EL (cell line): ENCODE measurements at regions not wholly inside any gene's neighbourhood (a gene's known extent, or its start where the extent isn't known, plus 50 kb on each side); places are given as distances from the start of the nearest gene placed in this dataset.

ENCODE experiments used
- DNase-seq: peaks from one replicate; pipeline ENCODE4 v3.0.0-alpha.2; 2016

DNA sequence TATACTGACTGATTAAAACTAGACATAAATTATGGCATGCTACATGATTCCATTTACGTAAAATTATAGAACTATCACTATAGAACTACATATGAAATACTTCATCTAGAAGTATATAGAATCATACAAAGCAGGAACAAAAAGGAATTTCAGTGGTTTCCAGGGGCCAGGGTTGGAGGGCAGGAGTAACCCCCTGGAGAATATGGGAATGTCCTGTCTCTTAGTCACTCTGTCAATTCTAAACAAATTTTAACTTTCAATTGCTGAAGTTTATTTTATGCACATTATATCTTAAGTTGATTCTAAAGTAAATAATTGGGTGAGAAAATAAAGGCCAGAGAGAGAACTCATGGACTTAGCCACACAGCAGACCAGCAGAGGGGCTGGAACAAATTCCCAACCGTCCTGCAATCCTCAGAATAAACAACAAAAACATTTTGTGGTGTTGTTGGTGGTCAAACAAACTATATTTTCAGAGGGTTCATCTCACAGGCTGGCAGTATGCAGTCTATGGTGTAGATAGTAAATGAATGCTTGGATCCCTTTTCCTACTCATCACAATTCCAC, 476.9 kb upstream of the SLIT2 start:
- DNase-seq = peak; percentile 49

- DNase-seq = no peak
Measured at GRCh38 chr4:19772581-19772980, 479.1 kb upstream of the SLIT2 start.

GRCh38 chr4:19756661-19757060, 495.0 kb upstream of the SLIT2 start:
- DNase-seq = no peak

DNA sequence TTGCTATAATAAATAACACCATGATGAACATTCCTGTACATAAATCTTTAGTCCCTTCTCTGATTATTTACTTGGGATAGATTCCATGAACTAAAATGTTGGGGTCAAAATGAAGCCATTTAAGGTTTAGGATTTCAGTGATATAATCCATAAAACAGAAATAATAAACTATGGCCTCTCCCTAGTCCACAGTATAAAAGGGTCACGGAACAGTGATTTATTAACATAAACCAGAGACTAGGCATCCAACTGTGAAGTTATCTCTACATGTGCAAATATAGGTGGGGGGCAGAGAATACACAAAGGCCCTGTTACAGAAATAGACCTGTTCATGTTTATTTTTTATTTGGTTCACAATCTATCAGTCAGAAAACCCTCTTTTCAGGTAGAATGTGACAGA, 499.1 kb upstream of the SLIT2 start:
- no peak for DNase-seq

DNA sequence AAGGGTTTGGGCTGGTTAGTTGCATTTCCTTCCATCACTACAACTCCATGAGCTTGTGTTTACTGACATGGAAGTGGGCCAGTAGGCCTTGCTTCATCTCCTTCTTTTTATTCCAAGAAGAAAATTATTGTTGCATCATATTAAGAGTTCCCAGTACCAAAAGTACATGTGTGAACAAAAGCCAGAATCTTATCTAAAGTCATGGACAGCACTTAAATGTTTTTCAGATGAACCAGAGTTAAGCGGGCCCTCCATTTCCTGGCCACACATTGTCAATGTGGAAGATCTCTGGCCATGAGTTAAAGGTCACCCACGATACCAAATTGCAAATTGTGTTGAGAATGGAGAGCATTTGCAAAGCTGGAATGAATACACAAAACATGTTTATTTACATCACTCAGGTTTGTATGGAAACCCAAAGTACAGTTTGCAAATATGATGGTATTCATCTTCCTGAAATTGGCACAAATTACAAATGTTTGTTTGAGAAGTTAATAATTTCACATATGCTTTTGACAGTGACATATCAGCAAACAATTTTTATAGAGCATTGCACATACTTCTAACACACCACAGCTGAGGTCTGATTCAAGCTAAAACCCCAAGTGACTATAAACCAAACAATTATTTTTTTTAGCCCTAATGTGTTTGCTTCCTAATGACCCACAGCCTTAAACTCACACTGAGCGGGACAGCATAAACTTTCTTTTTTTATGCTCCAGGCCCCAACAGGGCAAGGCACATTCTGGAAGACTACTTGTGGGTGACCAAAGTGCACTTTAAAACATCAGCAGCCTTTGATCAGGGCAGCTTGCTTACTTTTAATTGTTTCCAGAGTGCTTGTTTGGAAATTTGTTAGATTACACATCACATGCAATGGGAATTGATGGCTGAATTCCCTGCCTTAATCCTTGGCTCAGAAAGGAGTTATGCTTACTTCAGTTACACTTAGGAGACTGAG, 502.9 kb upstream of the SLIT2 start:
- peak; percentile 73 for DNase-seq

DNA sequence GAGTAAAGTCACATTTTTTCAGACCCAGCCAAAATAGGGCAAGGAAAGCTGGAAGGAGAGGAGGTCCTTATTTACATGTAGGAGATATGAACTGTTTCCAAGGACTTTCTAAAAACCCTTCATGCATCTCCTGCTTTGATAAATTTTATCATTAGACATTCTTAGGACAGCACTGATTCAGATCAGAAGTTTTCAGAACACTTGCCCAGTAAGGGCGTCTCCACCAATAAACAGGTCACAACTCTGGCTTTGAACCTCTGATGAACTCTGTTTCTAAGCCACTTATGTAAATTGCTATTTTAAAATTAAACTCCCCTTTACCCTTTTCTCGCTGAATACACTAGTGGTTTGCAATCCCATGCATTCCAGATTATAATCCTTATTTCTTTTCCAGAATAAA, 505.3 kb upstream of the SLIT2 start:
- no peak for DNase-seq

GRCh38 chr4:19743115-19743638, 508.5 kb upstream of the SLIT2 start:
- no peak for DNase-seq

DNA sequence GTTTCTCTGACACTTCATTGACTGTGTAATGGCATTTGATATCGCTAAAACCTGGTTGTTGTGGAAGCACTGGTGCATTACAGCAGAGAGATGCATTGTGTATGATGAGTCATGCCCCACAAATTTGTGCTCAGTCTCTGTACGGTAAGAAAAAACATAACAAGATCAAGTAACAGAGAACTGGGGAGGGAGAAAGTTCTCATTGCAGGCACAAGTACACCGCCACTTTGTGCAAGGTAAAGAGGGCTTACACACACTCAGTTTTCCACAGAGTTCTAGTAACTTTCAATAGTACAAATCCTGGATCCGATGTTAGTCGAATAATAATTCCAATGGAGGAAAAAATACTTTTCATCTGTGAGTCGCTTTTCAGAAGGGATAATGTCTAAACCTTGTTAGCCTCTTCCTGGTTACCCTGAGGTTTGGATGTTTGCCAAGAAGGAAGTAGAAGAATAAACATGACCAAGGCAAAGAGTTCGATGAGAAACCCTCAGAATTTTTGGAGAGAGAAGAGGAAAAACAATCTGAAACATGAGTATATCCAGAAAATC, 512.5 kb upstream of the SLIT2 start:
- peak; percentile 87 for DNase-seq

DNA sequence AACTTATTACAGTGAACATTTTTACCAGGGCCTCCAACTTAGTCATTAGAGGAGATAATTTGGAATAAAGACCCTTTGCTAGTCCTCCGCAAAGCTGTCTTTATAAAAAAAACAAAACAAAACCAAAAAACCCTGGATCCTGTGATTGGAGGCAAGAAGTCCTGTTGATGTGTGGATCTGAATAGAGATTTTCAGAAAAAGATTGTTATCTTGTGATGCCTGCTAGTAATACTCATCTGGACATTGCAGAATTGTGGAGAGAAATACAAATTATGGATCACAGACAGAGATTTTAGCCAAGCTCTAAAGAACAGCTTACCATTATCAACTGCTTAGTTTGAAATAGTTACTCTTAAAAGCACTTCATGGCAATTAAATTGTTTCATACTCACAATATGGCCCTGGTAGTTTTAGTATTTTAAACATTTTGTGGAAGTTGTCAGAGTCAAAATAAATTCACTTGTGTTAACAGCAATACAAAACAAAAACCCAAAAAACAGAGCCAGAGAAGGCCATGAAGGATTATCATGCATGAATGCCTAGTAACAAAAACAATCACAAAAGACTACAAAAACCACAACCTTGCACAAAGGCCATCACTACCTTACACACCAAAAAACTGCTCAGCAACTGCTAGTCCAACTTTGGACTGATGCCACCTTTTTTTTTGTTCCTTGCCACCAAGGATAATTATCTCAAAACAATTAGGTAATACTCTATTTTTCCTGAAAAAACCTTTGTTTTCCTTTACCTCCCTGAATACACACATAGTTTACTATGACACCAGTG, 514.5 kb upstream of the SLIT2 start:
- no peak for DNase-seq

GRCh38 chr4:19735012-19735411, 516.7 kb upstream of the SLIT2 start:
- DNase-seq = no peak

DNA sequence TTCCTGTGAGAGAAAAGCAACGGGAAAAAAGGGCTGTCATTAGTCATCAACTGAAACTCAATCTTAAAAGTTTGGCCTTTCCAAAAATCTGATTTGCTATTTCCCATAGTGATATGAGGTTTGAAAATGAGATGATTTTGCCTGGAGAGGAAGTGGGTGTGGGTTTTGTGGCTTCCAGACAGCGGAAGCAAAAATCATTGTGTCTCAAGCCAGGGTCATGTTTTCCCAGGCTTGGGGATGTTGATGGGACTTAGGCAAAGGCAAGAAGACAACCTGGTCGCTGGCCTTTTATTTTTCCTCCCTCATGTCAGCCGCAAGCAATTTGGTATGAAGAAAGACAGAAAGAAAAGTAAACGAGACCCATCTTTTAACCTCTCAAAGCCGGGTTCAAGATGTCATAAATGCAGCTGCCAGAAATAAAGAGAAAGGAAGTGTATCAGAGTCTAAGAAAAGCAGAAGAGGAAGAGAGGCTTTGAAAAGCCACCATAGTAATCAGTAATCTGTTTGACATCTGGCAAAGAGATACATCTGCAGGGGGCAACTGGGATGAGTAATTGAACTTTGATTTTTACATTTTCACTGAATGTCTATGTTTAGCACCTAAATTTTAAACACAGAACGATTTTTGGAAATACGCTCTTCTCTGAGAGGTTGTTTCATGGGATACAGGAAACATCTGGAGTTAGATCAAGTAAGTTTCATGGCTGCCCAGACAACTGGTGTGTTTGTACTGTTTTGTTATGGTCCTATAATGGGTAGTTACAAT, 521.6 kb upstream of the SLIT2 start:
- DNase-seq = peak; percentile 29

- no peak for DNase-seq
Measured at GRCh38 chr4:19728773-19729172, 522.9 kb upstream of the SLIT2 start.

GRCh38 chr4:19727141-19727540, 524.6 kb upstream of the SLIT2 start:
- no peak for DNase-seq

DNA sequence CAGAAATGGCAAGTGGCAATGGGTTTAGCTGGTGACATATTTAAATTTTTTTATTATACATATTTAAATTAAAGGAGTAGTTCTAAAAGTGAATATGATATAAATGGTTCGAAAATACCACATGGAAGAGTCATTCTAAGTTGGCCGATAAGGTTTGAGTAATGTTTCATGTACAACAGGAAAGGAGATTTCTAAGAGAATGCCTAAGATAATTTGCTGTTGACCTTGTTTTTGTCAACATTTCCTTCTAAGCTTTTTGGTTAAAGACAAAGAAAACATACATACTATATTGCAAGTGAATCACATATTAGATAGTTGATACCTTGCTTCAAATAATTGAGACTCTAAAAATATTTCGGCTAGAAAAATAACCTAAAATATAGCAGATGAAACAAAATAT, 526.6 kb upstream of the SLIT2 start:
- no peak for DNase-seq

DNA sequence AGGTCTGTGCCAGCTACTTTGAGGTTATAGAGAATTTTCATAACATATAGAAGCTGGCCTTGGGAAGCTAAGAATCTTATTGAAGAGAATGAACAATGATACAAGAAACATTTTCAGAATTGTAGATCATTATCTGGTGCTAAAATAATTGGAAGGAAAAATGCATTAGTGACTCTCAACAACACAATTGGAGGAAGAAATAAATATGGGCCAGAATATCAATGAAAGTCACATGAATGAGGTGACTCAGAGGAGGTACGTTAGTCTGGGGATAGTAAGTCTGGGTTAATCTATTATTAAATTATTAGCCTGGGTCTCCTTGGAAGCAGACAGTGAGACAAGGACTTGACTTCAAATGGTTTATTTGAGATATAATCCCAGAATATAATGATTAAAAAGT, 529.3 kb upstream of the SLIT2 start:
- DNase-seq = no peak

DNA sequence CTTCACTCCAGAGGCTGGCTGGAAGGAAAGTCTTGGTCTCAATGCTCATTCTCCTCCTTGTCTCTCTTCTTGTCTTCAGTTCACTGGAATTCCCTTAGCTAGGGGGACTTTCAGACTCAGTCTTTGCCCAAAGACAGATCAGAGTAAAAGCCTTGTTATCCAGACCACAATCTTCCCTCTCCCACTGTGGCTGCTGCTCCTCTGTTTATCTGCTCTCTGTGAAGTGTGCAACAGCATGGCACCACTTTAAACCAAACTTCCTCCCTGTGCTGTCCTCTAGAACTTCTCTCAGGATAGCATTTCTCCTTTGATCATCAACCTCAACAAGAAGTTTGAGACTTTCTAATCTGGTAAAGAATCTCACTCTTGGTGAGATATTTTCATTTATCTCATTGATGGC, 530.1 kb upstream of the SLIT2 start:
- DNase-seq = no peak

GRCh38 chr4:19720610-19721009, 531.1 kb upstream of the SLIT2 start:
- no peak for DNase-seq

- DNase-seq = no peak
Measured at GRCh38 chr4:19720190-19720589, 531.5 kb upstream of the SLIT2 start.

GRCh38 chr4:19711871-19712270, 539.8 kb upstream of the SLIT2 start:
- DNase-seq = peak; percentile 82

DNA sequence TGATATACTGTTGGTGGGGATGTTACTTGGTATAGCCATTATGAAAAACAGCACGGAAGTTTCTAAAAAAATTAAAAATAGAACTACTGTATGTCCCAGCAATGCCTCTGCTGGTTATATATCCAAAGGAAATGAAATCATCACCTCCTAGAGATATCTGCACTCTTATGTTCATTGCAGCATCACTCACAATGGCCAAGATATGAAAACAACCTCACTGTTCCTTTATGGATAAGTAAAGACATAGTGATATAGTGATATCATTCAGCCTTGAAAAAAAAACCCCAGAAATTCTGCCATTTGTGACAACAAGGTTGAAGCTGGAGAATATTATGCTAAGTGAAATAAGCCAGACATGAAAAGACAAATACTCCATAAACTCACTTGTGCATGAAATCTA, 543.8 kb upstream of the SLIT2 start:
- no peak for DNase-seq

DNA sequence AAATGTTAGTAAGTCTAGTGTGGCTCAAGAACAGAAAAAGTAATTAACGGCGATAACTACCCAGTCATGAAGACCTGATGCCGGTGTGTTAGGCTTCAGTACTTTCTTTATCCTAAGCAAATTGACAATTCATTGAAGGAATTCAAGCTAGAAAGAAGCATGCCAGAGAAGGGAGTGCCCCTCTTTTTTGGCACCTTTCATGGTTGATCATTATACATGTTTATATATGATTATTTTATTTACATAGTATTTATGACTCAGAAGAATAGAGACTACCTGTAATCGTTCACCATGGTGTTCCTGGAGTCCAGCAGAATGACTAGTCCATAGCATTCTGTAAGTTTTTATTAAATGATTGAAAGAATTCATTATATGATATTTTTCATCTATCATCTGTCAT, 548.3 kb upstream of the SLIT2 start:
- DNase-seq = no peak

DNA sequence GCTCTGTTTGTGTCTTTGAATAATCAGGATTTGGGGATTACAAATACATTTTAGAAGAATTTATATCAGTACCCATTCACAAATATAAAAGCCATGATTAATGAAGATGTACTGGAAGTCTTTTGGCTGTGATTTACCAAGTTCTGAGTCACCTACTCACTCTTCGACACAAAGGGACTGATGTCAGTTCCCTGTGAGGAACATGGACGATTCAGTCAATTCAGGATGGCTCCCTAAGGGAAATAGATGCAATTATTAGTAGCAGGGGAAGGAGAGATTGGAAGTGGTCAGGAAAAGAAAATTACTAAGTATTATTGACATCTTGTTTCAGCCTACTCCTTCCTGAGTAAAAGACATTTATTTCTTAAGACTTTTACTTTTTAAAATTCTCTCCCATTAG, 550.7 kb upstream of the SLIT2 start:
- DNase-seq = peak; percentile 23
